D721Med (cell line): ENCODE measurements at regions not wholly inside any gene's neighbourhood (a gene's known extent, or its start where the extent isn't known, plus 50 kb on each side); places are given as distances from the start of the nearest gene placed in this dataset.
"Not testable (repeated sequence)": the region's sequence is repeated elsewhere in the genome, so short reads cannot be mapped to it uniquely, and the experiment has no call there.

Experiments used
- DNase-seq: peaks from one replicate; pipeline ENCODE4 v3.0.0; 2011; ENCODE audit warnings: low spot score; ENCODE audit not compliant: insufficient read length
- FAIRE-seq: peaks from 2 replicates; lab custom pipeline; 2011; peaks lifted over from hg19 to GRCh38; lab: Jason Lieb, UNC
- TF ChIP-seq, protein P1 (sequence below): IDR thresholded peaks from 2 replicates; pipeline ENCODE4 v1.5.1; 2012; ENCODE audit warnings: mild to moderate bottlenecking, control low read depth; ENCODE audit not compliant: insufficient read depth; ENCODE audit errors: missing control alignments

GRCh38 chr1:66476774-66477173 lies 57.2 kb upstream of the SGIP1 start:
- FAIRE-seq (no peak), DNase-seq (no peak)
- TF ChIP-seq, protein P1, sequence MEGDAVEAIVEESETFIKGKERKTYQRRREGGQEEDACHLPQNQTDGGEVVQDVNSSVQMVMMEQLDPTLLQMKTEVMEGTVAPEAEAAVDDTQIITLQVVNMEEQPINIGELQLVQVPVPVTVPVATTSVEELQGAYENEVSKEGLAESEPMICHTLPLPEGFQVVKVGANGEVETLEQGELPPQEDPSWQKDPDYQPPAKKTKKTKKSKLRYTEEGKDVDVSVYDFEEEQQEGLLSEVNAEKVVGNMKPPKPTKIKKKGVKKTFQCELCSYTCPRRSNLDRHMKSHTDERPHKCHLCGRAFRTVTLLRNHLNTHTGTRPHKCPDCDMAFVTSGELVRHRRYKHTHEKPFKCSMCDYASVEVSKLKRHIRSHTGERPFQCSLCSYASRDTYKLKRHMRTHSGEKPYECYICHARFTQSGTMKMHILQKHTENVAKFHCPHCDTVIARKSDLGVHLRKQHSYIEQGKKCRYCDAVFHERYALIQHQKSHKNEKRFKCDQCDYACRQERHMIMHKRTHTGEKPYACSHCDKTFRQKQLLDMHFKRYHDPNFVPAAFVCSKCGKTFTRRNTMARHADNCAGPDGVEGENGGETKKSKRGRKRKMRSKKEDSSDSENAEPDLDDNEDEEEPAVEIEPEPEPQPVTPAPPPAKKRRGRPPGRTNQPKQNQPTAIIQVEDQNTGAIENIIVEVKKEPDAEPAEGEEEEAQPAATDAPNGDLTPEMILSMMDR = no peak

DNA sequence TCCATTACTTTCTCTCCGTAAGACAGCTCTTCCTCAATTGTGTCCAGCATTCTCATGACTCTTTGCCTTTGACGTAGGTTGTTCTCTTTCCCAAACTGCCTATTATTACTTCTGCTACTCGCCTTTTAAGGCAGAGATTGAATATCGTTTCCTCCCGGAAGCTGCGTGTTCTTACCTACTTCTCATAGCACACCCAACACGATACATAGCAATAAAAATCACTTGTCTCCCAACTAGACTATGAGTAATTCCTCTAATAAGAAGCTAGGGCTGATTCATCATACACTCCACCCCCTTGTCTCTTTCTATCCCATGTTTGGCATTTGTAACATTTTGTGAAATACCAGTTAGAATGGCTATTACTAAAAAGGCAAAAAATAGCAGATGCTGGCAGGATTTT lies 55.8 kb upstream of the SGIP1 start:
- TF ChIP-seq, protein P1 = no peak
- no peak for DNase-seq
- peak; percentile 11 for FAIRE-seq

DNA sequence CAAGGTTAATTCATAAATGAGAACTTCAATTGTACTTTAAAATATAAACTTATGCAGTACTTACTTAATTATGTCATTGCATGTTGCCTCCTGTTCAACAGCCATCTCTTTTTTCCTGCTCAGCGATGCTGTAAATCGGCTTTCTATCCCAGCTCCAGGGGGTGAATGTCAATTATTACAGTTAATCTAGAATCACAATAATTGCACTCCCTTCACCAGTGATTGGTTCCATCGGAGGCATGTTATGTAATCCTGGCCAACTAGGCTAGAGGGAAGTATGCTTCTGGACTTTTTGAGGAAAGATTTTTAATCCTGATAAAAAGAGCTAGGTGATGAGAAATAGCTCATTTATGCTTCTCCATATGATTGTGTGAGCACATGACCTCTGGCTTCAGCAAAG lies 53.8 kb upstream of the SGIP1 start:
- FAIRE-seq (no peak), DNase-seq (peak; percentile 33)
- TF ChIP-seq, protein P1 = no peak

GRCh38 chr1:66481215-66481614 lies 52.7 kb upstream of the SGIP1 start:
- DNase-seq, FAIRE-seq: not testable (repeated sequence)
